ENCODE measurements at regions not wholly inside any gene's neighbourhood (a gene's known extent, or its start where the extent isn't known, plus 50 kb on each side); places are given as distances from the start of the nearest gene placed in this dataset.

- H3K4me2 ChIP-seq (ENCODE audit: low read length) = no peak overlapping the region
- no peak overlapping the region for H3K27ac ChIP-seq (ENCODE audit: low read depth, low read length)
- no peak overlapping the region for H3K4me3 ChIP-seq (replicated peaks in 1 of 2; ENCODE audit: low read depth in 1 of 2, low read length in 2 of 2)
- intact Hi-C loops (cut with micrococcal nuclease) = no loop called here
- H2AFZ ChIP-seq (ENCODE audit: low read depth, low read length, poor library complexity, severe bottlenecking) = no peak overlapping the region
- ChIA-PET RAD21 (ENCODE audit: low non-redundant PET in 1 of 2, low total read pairs in 2 of 2, uncharacterized antibody in 2 of 2, unreplicated experiment in 2 of 2) (no interaction called here), POLR2A (no interaction called here), CTCF (no interaction called here)
- H4K20me1 ChIP-seq (ENCODE audit: insufficient read depth) = no peaks in the 10 kb centered on the region
- H3K27me3 ChIP-seq (ENCODE audit: insufficient read depth, low read length) = no peaks in the 10 kb centered on the region
- H3K9me2 ChIP-seq (ENCODE audit: insufficient read depth) = no peaks in the 10 kb centered on the region
- BruUV-seq (replicated peaks) = no TSS peak
- H3K79me2 ChIP-seq (ENCODE audit: insufficient read depth, low read length) = no peaks in the 10 kb centered on the region
- TF ChIP-seq SRF (IDR thresholded peaks at IDR 0.05; ENCODE audit: low read depth) (no peak), SP1 (IDR thresholded peaks at IDR 0.05; ENCODE audit: low read depth) (no peak), CTCF (IDR thresholded peaks at IDR 0.05 in 2 of 3, conservative IDR thresholded peaks at IDR 0.05 in 1 of 3; ENCODE audit: borderline replicate concordance in 1 of 3, insufficient read depth in 1 of 3, low read depth in 2 of 3, low read length in 2 of 3) (no peak), EGR1 (IDR thresholded peaks at IDR 0.05; ENCODE audit: low read depth) (no peak), FOSL1 (IDR thresholded peaks at IDR 0.05; ENCODE audit: low read depth) (no peak), MAX (IDR thresholded peaks at IDR 0.05) (no peak), ZFX (IDR thresholded peaks at IDR 0.05) (no peak), TCF7L2 (IDR thresholded peaks at IDR 0.05; ENCODE audit: borderline replicate concordance, extremely low read depth, insufficient read depth, insufficient read length) (no peak), YY1 (IDR thresholded peaks at IDR 0.05; ENCODE audit: extremely low read depth, insufficient replicate concordance, low read depth, low read length) (no peak), JUND (IDR thresholded peaks at IDR 0.05) (no peak), POLR2AphosphoS5 (IDR thresholded peaks at IDR 0.05; ENCODE audit: low read depth, low read length) (no peak), RAD21 (IDR thresholded peaks at IDR 0.05; ENCODE audit: low read depth) (no peak), EZH2 (IDR thresholded peaks at IDR 0.05) (no peak), POLR2A (IDR thresholded peaks at IDR 0.05; ENCODE audit: borderline replicate concordance, extremely low read depth, insufficient read depth, insufficient read length) (no peak), CBX3 (IDR thresholded peaks at IDR 0.05; ENCODE audit: low read depth) (no peak), ZBTB33 (IDR thresholded peaks at IDR 0.05; ENCODE audit: extremely low read depth, insufficient replicate concordance, low read length) (no peak)
- no peak overlapping the region for H3K9ac ChIP-seq (ENCODE audit: low read length)
- DNase-seq (ENCODE audit: low read depth, low spot score) (no peak), ATAC-seq (no peak)
- peaks cover 3 to 8% of the 10 kb centered on the region in 2 experiments; a peak in 3 of 4 replicates for H3K4me1 ChIP-seq (ENCODE audit: control insufficient read depth in 1 of 2, insufficient read depth in 2 of 2, low read length in 2 of 2)
- H3K9me3 ChIP-seq (ENCODE audit: control insufficient read depth in 1 of 2, insufficient read depth in 1 of 2, low read depth in 1 of 2, low read length in 2 of 2) = no peaks in the 10 kb centered on the region
- H3K36me3 ChIP-seq (ENCODE audit: control insufficient read depth in 1 of 2, insufficient read depth in 2 of 2, low read length in 2 of 2) = no peaks in the 10 kb centered on the region
Observed at GRCh38 chr2:43103093-43103404, 123.4 kb downstream of the ZFP36L2 start.
